HUES6 (cell line): ENCODE measurements at regions not wholly inside any gene's neighbourhood (a gene's known extent, or its start where the extent isn't known, plus 50 kb on each side); places are given as distances from the start of the nearest gene placed in this dataset.
"Not testable (repeated sequence)": the region's sequence is repeated elsewhere in the genome, so short reads cannot be mapped to it uniquely, and the experiment has no call there.

ENCODE experiments used
- H3K27ac ChIP-seq: 2 replicates; pipeline ENCODE4 v1.7.0; 2013; ENCODE audit warnings: low read depth, mild to moderate bottlenecking, low read length, inconsistent platforms
- H3K27me3 ChIP-seq: 2 replicates; pipeline ENCODE4 v1.6.1; 2013; ENCODE audit warnings: low read length; ENCODE audit not compliant: control insufficient read depth, insufficient read depth
- H3K36me3 ChIP-seq: 2 replicates; pipeline ENCODE4 v1.6.1; 2013; ENCODE audit warnings: low read length; ENCODE audit not compliant: control insufficient read depth, insufficient read depth
- H3K4me1 ChIP-seq: 2 replicates; pipeline ENCODE4 v1.6.1; 2013; ENCODE audit warnings: low read length; ENCODE audit not compliant: control insufficient read depth, insufficient read depth
- H3K4me3 ChIP-seq: 2 replicates; pipeline ENCODE4 v1.5.1; 2013; ENCODE audit warnings: low read depth, low read length
- H3K9ac ChIP-seq: one replicate; pipeline ENCODE4 v1.6.1; 2013; ENCODE audit warnings: mild to moderate bottlenecking, low read length
- H3K9me3 ChIP-seq: 2 replicates; pipeline ENCODE4 v1.6.1; 2013; ENCODE audit warnings: low read depth, low read length; ENCODE audit not compliant: control insufficient read depth, insufficient read depth

DNA sequence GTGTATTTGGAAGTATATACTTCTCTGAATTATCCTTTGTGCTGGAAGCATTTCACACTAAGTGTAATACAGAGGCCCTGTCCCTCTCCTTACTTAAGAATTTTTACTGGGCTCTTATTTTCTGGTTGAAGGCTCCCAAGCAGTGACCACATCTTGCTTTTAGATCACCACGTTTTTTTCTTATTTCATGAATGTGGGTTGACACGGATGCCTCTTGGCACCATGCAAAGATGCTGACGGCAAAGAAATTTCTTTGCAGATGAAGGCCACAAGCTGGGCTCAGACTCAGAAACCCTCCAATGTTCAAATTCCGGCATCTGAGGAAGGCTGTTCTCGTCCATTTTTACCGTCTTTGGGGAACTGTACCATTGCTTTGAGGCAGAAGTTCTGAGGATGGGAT is 168.5 kb downstream of the HMHB1 start:
- no peak overlapping the region for H3K27ac ChIP-seq
- H3K9me3 ChIP-seq = no peaks in the 10 kb centered on the region
- H3K4me3 ChIP-seq = no peak overlapping the region
- H3K36me3 ChIP-seq = no peaks in the 10 kb centered on the region
- no peaks in the 10 kb centered on the region for H3K27me3 ChIP-seq
- no peak overlapping the region for H3K9ac ChIP-seq
- H3K4me1 ChIP-seq = no peaks in the 10 kb centered on the region

DNA sequence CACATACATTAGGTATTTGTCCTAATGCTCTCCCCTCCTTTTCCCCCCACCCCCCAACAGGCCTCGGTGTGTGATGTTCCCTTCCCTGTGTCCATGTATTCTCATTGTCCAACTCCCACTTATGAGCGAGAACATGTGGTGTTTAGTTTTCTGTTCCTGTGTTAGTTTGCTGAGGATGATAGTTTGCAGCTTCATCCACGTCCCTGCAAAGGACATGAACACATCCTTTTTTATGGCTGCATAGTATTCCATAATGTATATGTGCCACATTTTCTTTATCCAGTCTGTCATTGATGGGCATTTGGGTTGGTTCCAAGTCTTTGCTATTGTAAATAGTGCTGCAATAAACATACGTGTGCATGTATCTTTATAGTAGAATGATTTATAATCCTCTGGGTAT is 171.0 kb downstream of the HMHB1 start:
- H3K36me3 ChIP-seq, H3K4me3 ChIP-seq, H3K27ac ChIP-seq, H3K4me1 ChIP-seq, H3K27me3 ChIP-seq, H3K9me3 ChIP-seq, H3K9ac ChIP-seq: not testable (repeated sequence)

DNA sequence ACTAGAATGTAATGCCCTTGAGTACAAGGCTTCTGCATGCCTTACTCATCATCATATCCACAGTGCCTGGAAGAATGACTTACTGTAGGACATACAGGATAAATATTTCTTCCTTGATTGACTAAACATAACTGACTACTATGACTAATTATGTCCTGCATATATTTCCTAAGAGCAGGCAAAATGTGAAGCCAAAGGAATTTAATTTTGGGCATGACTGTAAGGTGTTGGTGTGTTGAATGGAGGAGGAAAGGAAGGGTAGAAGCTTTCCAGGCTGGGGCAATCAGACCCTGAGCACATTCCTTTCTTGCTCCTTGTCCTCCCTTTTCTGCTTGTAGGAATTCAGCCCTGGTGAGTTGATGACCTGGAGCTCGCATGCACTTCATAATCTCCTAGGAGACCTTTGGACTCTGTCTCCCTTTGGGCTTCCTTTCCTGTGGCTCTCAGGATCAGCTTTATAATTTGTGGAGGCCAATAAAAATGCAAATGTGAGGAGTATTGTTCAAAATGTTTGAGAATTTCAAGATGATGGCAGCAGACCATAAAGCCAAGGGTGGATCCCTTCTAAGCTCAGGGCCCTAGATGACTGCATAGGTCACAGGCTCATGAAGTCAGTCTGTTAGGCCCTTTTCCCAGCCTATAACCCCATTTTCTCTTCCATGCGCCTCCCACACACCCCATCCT is 174.0 kb downstream of the HMHB1 start:
- Histone ChIP-seq H3K27ac (no peak overlapping the region), H3K9me3 (no peaks in the 10 kb centered on the region), H3K36me3 (no peaks in the 10 kb centered on the region), H3K4me1 (no peaks in the 10 kb centered on the region; the same call in 1 of the 2 replicates), H3K4me3 (no peak overlapping the region), H3K9ac (no peak overlapping the region), H3K27me3 (no peaks in the 10 kb centered on the region)

DNA sequence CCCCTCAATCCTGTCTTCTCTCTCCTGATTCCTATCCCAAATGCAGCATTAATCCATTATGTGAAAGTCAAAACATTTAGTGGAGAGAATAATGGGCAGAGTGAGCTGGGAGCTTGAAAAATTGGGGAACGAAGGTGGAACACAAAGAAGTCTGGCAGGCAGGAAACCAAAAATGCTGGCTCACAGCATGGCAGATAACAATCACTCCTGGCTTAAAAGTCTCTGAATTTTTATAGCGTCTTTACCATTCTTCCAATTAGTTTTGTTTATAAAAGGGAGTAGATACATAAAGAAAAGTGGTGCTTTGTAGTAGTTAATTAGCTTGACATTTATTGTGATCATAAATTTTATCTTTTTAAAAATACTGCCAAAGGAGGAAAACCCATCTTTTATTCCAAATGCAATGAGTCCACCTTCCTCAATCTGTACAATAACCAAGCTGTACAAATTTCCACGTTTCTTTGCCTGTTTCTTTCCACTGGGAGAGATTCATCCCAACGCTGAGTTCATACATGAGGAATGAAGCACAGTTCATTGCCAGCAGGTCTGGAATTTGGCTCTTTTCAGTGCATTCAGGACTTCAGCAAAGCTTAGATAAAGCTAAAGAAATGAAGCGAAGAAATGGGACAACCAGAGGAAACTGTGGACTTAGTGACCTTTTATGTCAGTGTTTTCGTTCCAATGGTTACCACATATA is 174.7 kb downstream of the HMHB1 start:
- H3K4me3 ChIP-seq = no peak overlapping the region

DNA sequence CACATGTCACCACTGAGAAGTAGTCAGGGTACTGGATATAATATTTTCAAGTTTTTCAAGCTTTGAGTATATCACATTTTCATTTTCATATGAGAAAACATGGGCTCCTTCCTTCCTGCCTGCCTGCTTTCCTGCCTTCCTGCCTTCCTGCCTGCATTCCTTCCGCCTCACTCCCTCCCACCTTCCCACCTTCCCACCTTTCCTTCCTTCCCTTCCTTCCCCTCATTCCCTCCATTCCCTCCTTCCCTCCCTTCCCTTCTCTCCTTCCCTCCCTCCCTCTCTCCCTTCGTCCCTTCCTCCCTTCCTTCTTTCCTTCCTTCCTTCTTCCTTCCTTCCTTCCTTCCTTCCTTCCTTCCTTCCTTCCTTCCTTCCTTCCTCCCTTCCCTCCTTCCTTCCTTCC is 175.3 kb downstream of the HMHB1 start:
- no peak overlapping the region for H3K27ac ChIP-seq

More for the DNA sequence above, 174.7 kb downstream of the HMHB1 start:
- Histone ChIP-seq H3K36me3 (no peaks in the 10 kb centered on the region), H3K27me3 (no peaks in the 10 kb centered on the region), H3K9ac (no peak overlapping the region), H3K4me1 (no peaks in the 10 kb centered on the region; the same call in 1 of the 2 replicates), H3K27ac (no peak overlapping the region), H3K9me3 (no peaks in the 10 kb centered on the region)

DNA sequence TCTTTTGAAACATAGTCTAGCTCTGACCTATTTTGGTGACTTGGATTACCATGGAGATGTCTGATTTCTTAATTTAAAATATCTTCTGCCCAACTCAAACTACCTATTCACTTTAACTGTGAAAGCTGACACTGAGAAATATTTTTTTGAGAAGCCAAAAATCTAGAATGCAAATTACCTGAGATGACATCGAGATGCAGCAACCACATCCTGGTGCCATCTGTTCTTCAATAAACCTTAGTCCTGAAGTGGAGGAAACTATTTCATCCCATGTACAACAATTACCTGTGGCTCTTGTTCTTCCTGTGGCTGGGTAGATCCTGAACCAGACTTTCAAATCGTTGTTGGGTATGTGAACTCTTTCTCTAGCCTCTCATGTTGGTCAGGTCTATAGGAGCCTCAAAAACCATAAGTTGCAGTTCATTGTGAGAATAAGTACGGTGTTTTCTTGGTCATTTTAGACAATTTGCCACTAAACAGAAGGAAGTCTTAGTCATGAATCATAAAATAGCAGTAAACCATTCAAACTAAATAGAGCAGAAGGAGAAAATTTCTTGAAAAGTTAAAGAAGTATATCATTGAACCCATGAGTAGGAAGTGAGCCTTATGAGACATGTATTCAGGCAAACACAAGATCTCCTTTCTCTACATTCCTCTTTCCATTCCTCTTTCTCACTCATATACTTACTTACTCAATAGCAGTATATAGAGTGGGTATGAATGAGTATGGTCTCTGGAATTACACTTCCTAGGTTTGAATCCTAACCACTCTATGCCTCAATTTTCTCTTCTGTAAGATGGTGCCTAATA is 176.0 kb downstream of the HMHB1 start:
- no peak overlapping the region for H3K27ac ChIP-seq
- H3K9ac ChIP-seq = no peak overlapping the region
- H3K27me3 ChIP-seq = no peaks in the 10 kb centered on the region
- no peaks in the 10 kb centered on the region for H3K36me3 ChIP-seq
- no peak overlapping the region for H3K4me3 ChIP-seq
- no peaks in the 10 kb centered on the region; the same call in 1 of the 2 replicates for H3K4me1 ChIP-seq
- no peaks in the 10 kb centered on the region for H3K9me3 ChIP-seq

More for the DNA sequence above, 175.3 kb downstream of the HMHB1 start:
- no peak overlapping the region for H3K9ac ChIP-seq
- H3K4me1 ChIP-seq = no peaks in the 10 kb centered on the region; the same call in 1 of the 2 replicates
- no peaks in the 10 kb centered on the region for H3K27me3 ChIP-seq
- H3K36me3 ChIP-seq = no peaks in the 10 kb centered on the region
- H3K9me3 ChIP-seq = no peaks in the 10 kb centered on the region
- H3K4me3 ChIP-seq = no peak overlapping the region

DNA sequence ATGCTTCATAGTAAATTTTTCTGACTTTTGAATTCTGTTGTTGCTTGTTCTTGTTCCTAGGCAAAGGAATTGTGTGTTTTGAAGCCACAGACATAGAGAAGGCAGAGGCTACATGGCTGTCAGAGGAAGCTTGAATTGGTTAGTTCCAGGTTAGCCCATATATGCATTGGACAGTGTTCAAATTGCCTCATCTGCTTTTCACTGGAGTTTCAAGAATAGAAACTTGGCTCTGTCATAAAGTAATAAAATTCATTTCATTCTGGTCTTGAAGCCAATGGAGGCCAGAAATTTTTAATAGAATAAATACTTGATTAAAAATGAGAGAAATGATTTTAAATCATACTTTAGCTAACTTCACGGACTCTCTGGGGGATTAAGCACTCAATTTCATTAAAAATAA is 178.0 kb downstream of the YIPF5 start:
- H3K27me3 ChIP-seq = no peaks in the 10 kb centered on the region
- H3K4me3 ChIP-seq = no peak overlapping the region
- H3K36me3 ChIP-seq = no peaks in the 10 kb centered on the region
- H3K4me1 ChIP-seq = no peaks in the 10 kb centered on the region
- no peak overlapping the region for H3K27ac ChIP-seq
- H3K9me3 ChIP-seq = no peaks in the 10 kb centered on the region
- H3K9ac ChIP-seq = no peak overlapping the region

DNA sequence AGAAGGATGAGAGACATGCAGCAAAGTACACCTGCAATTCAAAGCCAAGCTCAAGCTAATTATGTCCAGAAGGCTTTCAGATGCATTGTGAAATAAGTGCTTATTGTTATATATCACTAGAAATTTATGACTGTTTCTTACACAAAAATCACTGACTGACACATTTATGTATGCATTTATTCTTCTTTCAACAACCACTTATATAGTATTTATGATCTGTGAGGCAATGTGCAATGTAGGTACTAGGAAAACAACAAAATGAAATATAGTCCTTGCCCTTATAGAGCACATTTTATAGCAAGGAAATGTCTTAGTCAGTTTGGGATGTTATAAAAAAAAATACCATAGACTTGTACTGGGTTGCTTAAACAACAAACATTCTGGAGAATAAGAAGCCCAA is 167.6 kb downstream of the YIPF5 start:
- no peak overlapping the region for H3K27ac ChIP-seq
- H3K4me1 ChIP-seq = no peaks in the 10 kb centered on the region
- no peak overlapping the region for H3K4me3 ChIP-seq
- no peaks in the 10 kb centered on the region for H3K36me3 ChIP-seq
- no peak overlapping the region for H3K9ac ChIP-seq
- H3K27me3 ChIP-seq = no peaks in the 10 kb centered on the region
- peaks cover 9% of the 10 kb centered on the region for H3K9me3 ChIP-seq

DNA sequence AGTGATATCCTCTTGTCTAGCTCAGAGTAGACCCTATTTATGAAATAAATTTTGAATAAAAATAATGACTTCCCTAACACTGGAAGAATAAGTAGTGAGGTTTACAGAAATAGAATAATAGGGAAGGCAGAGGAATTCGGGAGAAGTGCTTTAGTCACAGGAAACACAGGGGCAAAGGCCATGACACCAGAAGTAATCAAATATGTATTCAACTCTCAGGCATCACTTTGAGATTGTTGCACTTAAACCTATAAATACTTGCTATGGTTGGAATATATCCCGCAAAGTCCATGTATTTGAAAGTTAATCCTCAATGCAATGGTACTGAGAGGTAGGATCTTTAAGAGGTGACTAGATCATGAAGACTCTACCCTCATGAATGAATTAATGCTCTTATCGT is 166.8 kb downstream of the YIPF5 start:
- Histone ChIP-seq H3K4me3 (no peak overlapping the region), H3K4me1 (no peaks in the 10 kb centered on the region), H3K27me3 (no peaks in the 10 kb centered on the region), H3K9ac (no peak overlapping the region), H3K27ac (no peak overlapping the region), H3K36me3 (no peaks in the 10 kb centered on the region), H3K9me3 (peaks cover 9% of the 10 kb centered on the region)

DNA sequence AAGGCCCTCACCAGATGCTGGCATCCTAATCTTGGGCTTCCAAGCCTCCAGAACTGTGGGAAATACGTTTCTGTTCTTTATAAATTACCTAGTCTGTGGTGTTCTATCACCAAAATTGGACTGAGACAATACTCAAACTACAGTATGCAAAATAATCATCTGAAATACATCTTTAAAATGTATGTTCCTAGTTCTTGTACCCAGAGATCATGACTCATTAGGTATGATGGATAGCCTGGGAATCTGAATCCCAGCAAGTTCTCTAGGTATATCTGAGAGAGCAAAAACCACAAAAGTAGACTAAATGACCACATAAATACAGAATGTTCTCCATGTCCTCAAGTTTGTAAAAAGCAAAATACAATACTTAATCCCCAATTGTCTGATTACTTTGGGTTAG is 166.3 kb downstream of the YIPF5 start:
- Histone ChIP-seq H3K27ac (no peak overlapping the region), H3K36me3 (no peaks in the 10 kb centered on the region), H3K9ac (no peak overlapping the region), H3K9me3 (peaks cover 13% of the 10 kb centered on the region), H3K27me3 (no peaks in the 10 kb centered on the region), H3K4me1 (no peaks in the 10 kb centered on the region), H3K4me3 (no peak overlapping the region)

DNA sequence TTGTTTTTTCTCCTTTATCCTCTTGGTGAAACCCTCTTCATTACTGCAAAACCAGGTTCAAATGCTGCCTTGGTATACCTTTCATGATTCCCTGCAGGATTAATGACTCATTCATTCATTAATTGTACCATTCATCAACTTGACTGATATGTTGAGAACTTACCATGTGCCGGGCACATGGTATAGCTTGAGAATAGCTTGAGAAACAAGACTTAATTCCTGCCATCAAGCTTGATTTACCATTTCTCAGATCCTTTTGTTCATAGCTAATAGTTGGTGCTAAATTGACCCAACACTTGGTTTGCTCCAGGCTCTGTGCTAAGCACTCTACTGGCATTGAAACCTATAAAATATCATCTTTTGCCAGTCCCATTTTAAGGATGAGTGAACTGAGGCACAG is 165.7 kb downstream of the YIPF5 start:
- H3K4me3 ChIP-seq = no peak overlapping the region
- H3K27me3 ChIP-seq = no peaks in the 10 kb centered on the region
- no peaks in the 10 kb centered on the region for H3K36me3 ChIP-seq
- H3K27ac ChIP-seq = no peak overlapping the region
- H3K9me3 ChIP-seq = peaks cover 14% of the 10 kb centered on the region
- H3K9ac ChIP-seq = no peak overlapping the region
- no peaks in the 10 kb centered on the region for H3K4me1 ChIP-seq
